GM21786 (cell line): ENCODE measurements at regions not wholly inside any gene's neighbourhood (a gene's known extent, or its start where the extent isn't known, plus 50 kb on each side); places are given as distances from the start of the nearest gene placed in this dataset.

Experiments used
- ATAC-seq: cut with Tn5 transposase; IDR thresholded peaks from one replicate; pipeline ENCODE4 v1.9.1; 2021; ENCODE audit not compliant: unreplicated experiment

GRCh38 chr7:113825832-113826231 lies 93.0 kb downstream of the PPP1R3A start:
- no peak for ATAC-seq

GRCh38 chr7:113824117-113824823 lies 94.5 kb downstream of the PPP1R3A start:
- no peak for ATAC-seq

- no peak for ATAC-seq
These were observed 99.3 kb downstream of the PPP1R3A start for GRCh38 chr7:113819474-113819873.

- no peak for ATAC-seq
These were observed 102.2 kb downstream of the PPP1R3A start for GRCh38 chr7:113816639-113817038.

GRCh38 chr7:113813471-113813870 lies 105.3 kb downstream of the PPP1R3A start:
- no peak for ATAC-seq

GRCh38 chr7:113812591-113813255 lies 106.1 kb downstream of the PPP1R3A start:
- no peak for ATAC-seq

GRCh38 chr7:113810080-113810744 lies 108.6 kb downstream of the PPP1R3A start:
- ATAC-seq = no peak

- no peak for ATAC-seq
These were observed 109.2 kb downstream of the PPP1R3A start for GRCh38 chr7:113809581-113809980.

- ATAC-seq = no peak
These were observed 112.0 kb downstream of the PPP1R3A start for GRCh38 chr7:113806633-113807327.

- ATAC-seq = no peak
These were observed 112.8 kb downstream of the PPP1R3A start for GRCh38 chr7:113805976-113806375.

GRCh38 chr7:113804475-113805095 lies 114.2 kb downstream of the PPP1R3A start:
- ATAC-seq = no peak

- no peak for ATAC-seq
These were observed 117.1 kb downstream of the PPP1R3A start for GRCh38 chr7:113801751-113802150.

- no peak for ATAC-seq
These were observed 118.0 kb downstream of the PPP1R3A start for GRCh38 chr7:113800826-113801225.

- peak; percentile 98 for ATAC-seq
These were observed 118.9 kb downstream of the PPP1R3A start for GRCh38 chr7:113799896-113800295.

- no peak for ATAC-seq
These were observed 121.3 kb downstream of the PPP1R3A start for GRCh38 chr7:113797420-113798010.

GRCh38 chr7:113796557-113796956 lies 122.3 kb downstream of the PPP1R3A start:
- ATAC-seq = no peak

- no peak for ATAC-seq
These were observed 124.2 kb downstream of the PPP1R3A start for GRCh38 chr7:113794573-113794972.

GRCh38 chr7:113793171-113793570 lies 125.6 kb downstream of the PPP1R3A start:
- ATAC-seq = no peak

GRCh38 chr7:113790025-113790424 lies 128.8 kb downstream of the PPP1R3A start:
- ATAC-seq = no peak

- ATAC-seq = no peak
These were observed 131.7 kb downstream of the PPP1R3A start for GRCh38 chr7:113787106-113787505.

- no peak for ATAC-seq
These were observed 133.9 kb downstream of the PPP1R3A start for GRCh38 chr7:113784956-113785355.
